Panc1 (cell line): ENCODE measurements at regions not wholly inside any gene's neighbourhood (a gene's known extent, or its start where the extent isn't known, plus 50 kb on each side); places are given as distances from the start of the nearest gene placed in this dataset.

Experiments
- ATAC-seq: fragments of 200-7000 bp; cut with Tn5 transposase; 2 replicates; pipeline ENCODE4 v1.9.1; 2020; ENCODE audit warnings: mild to moderate bottlenecking, moderate library complexity
- BruUV-seq: library from RNA; stranded (reverse); fragments of 400-500 nt; replicated peaks from 2 replicates; lab custom pipeline; 2021; lab: Mats Ljungman, UMichigan
- CTCF ChIA-PET: fragments of 300-600 bp; sonication (Branson Sonifier 250); formaldehyde crosslinking; loops from one replicate; lab custom pipeline; 2022; ENCODE audit warnings: antibody characterized with exemption; lab: Charles Lee
- POLR2A ChIA-PET: fragments of 300-600 bp; sonication (Branson Sonifier 250); formaldehyde crosslinking; loops from one replicate; lab custom pipeline; 2022; ENCODE audit warnings: antibody characterized with exemption; lab: Charles Lee
- DNase-seq: peaks from one replicate; pipeline ENCODE4 v3.0.0-alpha.2; 2010; ENCODE audit warnings: low read depth, low spot score
- H3K27ac ChIP-seq: 2 replicates; pipeline ENCODE4 v1.5.1; 2011; ENCODE audit warnings: mild to moderate bottlenecking, low read length, inconsistent platforms
- H3K27me3 ChIP-seq: fragments of 200-500 bp; sonication (Bioruptor generic); 2 replicates; pipeline ENCODE4 v1.6.0; 2014; ENCODE audit warnings: low read length, inconsistent platforms; ENCODE audit not compliant: control insufficient read depth, insufficient read depth
- H3K36me3 ChIP-seq: fragments of 200-500 bp; sonication (Bioruptor generic); 2 replicates; pipeline ENCODE4 v1.5.1; 2014; ENCODE audit warnings: inconsistent platforms, mild to moderate bottlenecking, low read length, moderate library complexity; ENCODE audit not compliant: control insufficient read depth, insufficient read depth
- H3K4me1 ChIP-seq: 2 replicates; pipeline ENCODE4 v1.5.1; 2011; ENCODE audit warnings: inconsistent platforms, mild to moderate bottlenecking, low read length, moderate library complexity; ENCODE audit not compliant: control insufficient read depth, insufficient read depth
- H3K4me3 ChIP-seq, 2 experiments: 2 replicates each; pipeline ENCODE4 v1.5.1; 2011 to 2012; ENCODE audit warnings: low read depth in 2 of 2, low read length in 2 of 2, mild to moderate bottlenecking in 2 of 2, inconsistent platforms in 1 of 2, moderate library complexity in 1 of 2
- H3K9me3 ChIP-seq: fragments of 200-500 bp; sonication (Bioruptor generic); 2 replicates; pipeline ENCODE4 v1.5.1; 2014; ENCODE audit warnings: low read depth, mild to moderate bottlenecking, inconsistent platforms, low read length, moderate library complexity; ENCODE audit not compliant: control insufficient read depth, insufficient read depth
- CTCF ChIP-seq: fragments of 450-650 bp; IDR thresholded peaks from 2 replicates; pipeline ENCODE4 v1.5.1; 2017; ENCODE audit warnings: mild to moderate bottlenecking
- POLR2AphosphoS5 ChIP-seq: IDR thresholded peaks from 2 replicates; pipeline ENCODE4 v1.6.1; 2012; ENCODE audit warnings: mild to moderate bottlenecking, low read depth, low read length, moderate library complexity
- REST ChIP-seq, 2 experiments: IDR thresholded peaks; 2 replicates each; pipeline ENCODE4 v1.6.1; 2011 to 2012; ENCODE audit warnings: low read depth in 2 of 2, control low read depth in 1 of 2, low read length in 1 of 2, mild to moderate bottlenecking in 1 of 2, moderate library complexity in 1 of 2; ENCODE audit not compliant: insufficient read depth in 1 of 2
- SIN3A ChIP-seq: IDR thresholded peaks from 2 replicates; pipeline ENCODE4 v1.6.1; 2012; ENCODE audit warnings: low read depth, mild to moderate bottlenecking, low read length, moderate library complexity, borderline replicate concordance; ENCODE audit not compliant: insufficient read depth
- TCF7L2 ChIP-seq: IDR thresholded peaks from 2 replicates; pipeline ENCODE4 v1.6.1; 2011; ENCODE audit warnings: mild to moderate bottlenecking, low read depth, low read length, inconsistent platforms
- in situ Hi-C: cut with HindIII; loops from 2 replicates; pipeline ENCODE4 v1.10.0; 2016; ENCODE audit warnings: low sequenced_read_pairs, low pct_unique_long_range_greater_than_20kb
- intact Hi-C: fragments of 100-400 bp; cut with micrococcal nuclease; formaldehyde crosslinking; loops from one replicate; pipeline ENCODE4 v1.10.0; 2022; ENCODE audit not compliant: unreplicated experiment

GRCh38 chr13:97109841-97110492 is 112.2 kb upstream of the MBNL2 start:
- TF ChIP-seq POLR2AphosphoS5 (peak; percentile 34; the same call in 1 of the 2 replicates), REST (IDR thresholded peaks at IDR 0.05; ENCODE audit: insufficient read depth in 1 of 2, low read depth in 2 of 2, low read length in 1 of 2) (0 out of 4 replicates have a peak, but pooled peaks of 1 of the 2 experiments have one; percentile 26), CTCF (peak; percentile 94), SIN3A (no peak), TCF7L2 (no peak)
- BruUV-seq: no TSS peak
- intact Hi-C loops: loop anchor here (2.0 to 10.0 kb wide), 2 partner anchors 103 to 245 kb away; no protein-coding TSS in a partner anchor
- Histone ChIP-seq H3K27me3 (no peaks in the 10 kb centered on the region), H3K27ac (peak overlapping the region; percentile 98), H3K4me1 (peaks cover 61% of the 10 kb centered on the region), H3K4me3 (peak overlapping the region in 1 of 2 experiments; percentile 27; a peak in 2 of 4 replicates), H3K36me3 (no peaks in the 10 kb centered on the region), H3K9me3 (no peaks in the 10 kb centered on the region)
- ChIA-PET POLR2A (interaction anchor here (1.2 to 1.5 kb wide), 4 partner anchors 32 to 167 kb away, joined by 3 to 6 read pairs (median 4); partner anchors contain the start of gene MBNL2), CTCF (interaction anchor here (0.6 to 2.0 kb wide), 8 partner anchors 31 to 689 kb away, joined by 3 to 9 read pairs (median 4); no protein-coding TSS in a partner anchor)
- ATAC-seq (peak; percentile 92), DNase-seq (peak; percentile 48)
- in situ Hi-C loops: no loop called here

GRCh38 chr13:97110936-97111335 is 111.2 kb upstream of the MBNL2 start:
- BruUV-seq: no TSS peak
- no peaks in the 10 kb centered on the region for H3K9me3 ChIP-seq
- H3K27me3 ChIP-seq: no peaks in the 10 kb centered on the region
- intact Hi-C loops: loop anchor here (2.0 to 10.0 kb wide), 2 partner anchors 102 to 244 kb away; no protein-coding TSS in a partner anchor
- ChIA-PET CTCF (no interaction called here), POLR2A (interaction anchor here (1.3 kb wide), 1 partner anchor 112 kb away, joined by 6 read pairs; the partner anchor contains the start of gene MBNL2)
- H3K4me1 ChIP-seq: peaks cover 70% of the 10 kb centered on the region
- ATAC-seq: no peak
- no peak overlapping the region for H3K4me3 ChIP-seq
- in situ Hi-C loops: no loop called here
- no peaks in the 10 kb centered on the region for H3K36me3 ChIP-seq
- no peak for TF ChIP-seq REST (IDR thresholded peaks at IDR 0.05; ENCODE audit: insufficient read depth in 1 of 2, low read depth in 2 of 2, low read length in 1 of 2)
- no peak for TF ChIP-seq TCF7L2
- TF ChIP-seq SIN3A: no peak
- no peak for TF ChIP-seq CTCF
- TF ChIP-seq POLR2AphosphoS5: no peak
- DNase-seq: no peak
- peak overlapping the region; percentile 98 for H3K27ac ChIP-seq
